Panc1 (cell line): ENCODE measurements at regions not wholly inside any gene's neighbourhood (a gene's known extent, or its start where the extent isn't known, plus 50 kb on each side); places are given as distances from the start of the nearest gene placed in this dataset.
"Not testable (repeated sequence)": the region's sequence is repeated elsewhere in the genome, so short reads cannot be mapped to it uniquely, and the experiment has no call there.

Experiments
- ATAC-seq: fragments of 200-7000 bp; cut with Tn5 transposase; 2 replicates; pipeline ENCODE4 v1.9.1; 2020; ENCODE audit warnings: mild to moderate bottlenecking, moderate library complexity
- BruUV-seq: library from RNA; stranded (reverse); fragments of 400-500 nt; replicated peaks from 2 replicates; lab custom pipeline; 2021; lab: Mats Ljungman, UMichigan
- CTCF ChIA-PET: fragments of 300-600 bp; sonication (Branson Sonifier 250); formaldehyde crosslinking; loops from one replicate; lab custom pipeline; 2022; ENCODE audit warnings: antibody characterized with exemption; lab: Charles Lee
- POLR2A ChIA-PET: fragments of 300-600 bp; sonication (Branson Sonifier 250); formaldehyde crosslinking; loops from one replicate; lab custom pipeline; 2022; ENCODE audit warnings: antibody characterized with exemption; lab: Charles Lee
- DNase-seq: peaks from one replicate; pipeline ENCODE4 v3.0.0-alpha.2; 2010; ENCODE audit warnings: low read depth, low spot score
- H3K27ac ChIP-seq: 2 replicates; pipeline ENCODE4 v1.5.1; 2011; ENCODE audit warnings: mild to moderate bottlenecking, low read length, inconsistent platforms
- H3K27me3 ChIP-seq: fragments of 200-500 bp; sonication (Bioruptor generic); 2 replicates; pipeline ENCODE4 v1.6.0; 2014; ENCODE audit warnings: low read length, inconsistent platforms; ENCODE audit not compliant: control insufficient read depth, insufficient read depth
- H3K36me3 ChIP-seq: fragments of 200-500 bp; sonication (Bioruptor generic); 2 replicates; pipeline ENCODE4 v1.5.1; 2014; ENCODE audit warnings: inconsistent platforms, mild to moderate bottlenecking, low read length, moderate library complexity; ENCODE audit not compliant: control insufficient read depth, insufficient read depth
- H3K4me1 ChIP-seq: 2 replicates; pipeline ENCODE4 v1.5.1; 2011; ENCODE audit warnings: inconsistent platforms, mild to moderate bottlenecking, low read length, moderate library complexity; ENCODE audit not compliant: control insufficient read depth, insufficient read depth
- H3K4me3 ChIP-seq, 2 experiments: 2 replicates each; pipeline ENCODE4 v1.5.1; 2011 to 2012; ENCODE audit warnings: low read depth in 2 of 2, low read length in 2 of 2, mild to moderate bottlenecking in 2 of 2, inconsistent platforms in 1 of 2, moderate library complexity in 1 of 2
- H3K9me3 ChIP-seq: fragments of 200-500 bp; sonication (Bioruptor generic); 2 replicates; pipeline ENCODE4 v1.5.1; 2014; ENCODE audit warnings: low read depth, mild to moderate bottlenecking, inconsistent platforms, low read length, moderate library complexity; ENCODE audit not compliant: control insufficient read depth, insufficient read depth
- CTCF ChIP-seq: fragments of 450-650 bp; IDR thresholded peaks from 2 replicates; pipeline ENCODE4 v1.5.1; 2017; ENCODE audit warnings: mild to moderate bottlenecking
- POLR2AphosphoS5 ChIP-seq: IDR thresholded peaks from 2 replicates; pipeline ENCODE4 v1.6.1; 2012; ENCODE audit warnings: mild to moderate bottlenecking, low read depth, low read length, moderate library complexity
- REST ChIP-seq, 2 experiments: IDR thresholded peaks; 2 replicates each; pipeline ENCODE4 v1.6.1; 2011 to 2012; ENCODE audit warnings: low read depth in 2 of 2, control low read depth in 1 of 2, low read length in 1 of 2, mild to moderate bottlenecking in 1 of 2, moderate library complexity in 1 of 2; ENCODE audit not compliant: insufficient read depth in 1 of 2
- SIN3A ChIP-seq: IDR thresholded peaks from 2 replicates; pipeline ENCODE4 v1.6.1; 2012; ENCODE audit warnings: low read depth, mild to moderate bottlenecking, low read length, moderate library complexity, borderline replicate concordance; ENCODE audit not compliant: insufficient read depth
- TCF7L2 ChIP-seq: IDR thresholded peaks from 2 replicates; pipeline ENCODE4 v1.6.1; 2011; ENCODE audit warnings: mild to moderate bottlenecking, low read depth, low read length, inconsistent platforms
- in situ Hi-C: cut with HindIII; loops from 2 replicates; pipeline ENCODE4 v1.10.0; 2016; ENCODE audit warnings: low sequenced_read_pairs, low pct_unique_long_range_greater_than_20kb
- intact Hi-C: fragments of 100-400 bp; cut with micrococcal nuclease; formaldehyde crosslinking; loops from one replicate; pipeline ENCODE4 v1.10.0; 2022; ENCODE audit not compliant: unreplicated experiment

- H3K27ac ChIP-seq, BruUV-seq, DNase-seq, H3K4me1 ChIP-seq, CTCF ChIA-PET, H3K27me3 ChIP-seq, ATAC-seq, in situ Hi-C loops, H3K9me3 ChIP-seq, POLR2A ChIA-PET, intact Hi-C loops, H3K4me3 ChIP-seq, H3K36me3 ChIP-seq: not testable (repeated sequence)
Measured at GRCh38 chrX:31014474-31014873, 57.4 kb downstream of the FTHL17 start.

GRCh38 chrX:31012509-31013025 is 59.3 kb downstream of the FTHL17 start:
- no TSS peak for BruUV-seq
- POLR2A ChIA-PET: no interaction called here
- TF ChIP-seq CTCF (no peak), POLR2AphosphoS5 (no peak), SIN3A (no peak), TCF7L2 (no peak), REST (IDR thresholded peaks at IDR 0.05; ENCODE audit: insufficient read depth in 1 of 2, low read depth in 2 of 2, low read length in 1 of 2) (no peak)

GRCh38 chrX:31007321-31007720 is 64.5 kb downstream of the FTHL17 start:
- TF ChIP-seq CTCF (no peak), TCF7L2 (no peak), REST (IDR thresholded peaks at IDR 0.05; ENCODE audit: insufficient read depth in 1 of 2, low read depth in 2 of 2, low read length in 1 of 2) (no peak), SIN3A (no peak), POLR2AphosphoS5 (no peak)
- H3K27ac ChIP-seq: no peak overlapping the region
- H3K36me3 ChIP-seq: no peaks in the 10 kb centered on the region
- no peak for DNase-seq
- intact Hi-C loops: no loop called here
- no peak for ATAC-seq
- ChIA-PET POLR2A (no interaction called here), CTCF (no interaction called here)
- H3K4me3 ChIP-seq: no peak overlapping the region
- H3K27me3 ChIP-seq: no peaks in the 10 kb centered on the region
- no TSS peak for BruUV-seq
- H3K9me3 ChIP-seq: no peaks in the 10 kb centered on the region
- H3K4me1 ChIP-seq: no peaks in the 10 kb centered on the region
- in situ Hi-C loops: no loop called here

More at GRCh38 chrX:31012509-31013025, 59.3 kb downstream of the FTHL17 start:
- H3K36me3 ChIP-seq: no peaks in the 10 kb centered on the region
- no peak overlapping the region for H3K27ac ChIP-seq
- DNase-seq (no peak), ATAC-seq (no peak)
- intact Hi-C loops (no loop called here), in situ Hi-C loops (no loop called here)
- CTCF ChIA-PET: no interaction called here
- no peaks in the 10 kb centered on the region for H3K27me3 ChIP-seq
- no peaks in the 10 kb centered on the region for H3K4me1 ChIP-seq
- H3K9me3 ChIP-seq: no peaks in the 10 kb centered on the region
- H3K4me3 ChIP-seq: no peak overlapping the region
